ENCODE measurements at regions not wholly inside any gene's neighbourhood (a gene's known extent, or its start where the extent isn't known, plus 50 kb on each side); places are given as distances from the start of the nearest gene placed in this dataset.
A peak's percentile ranks its signal among the peaks of the same experiment; 100 is the strongest.

GRCh38 chr7:156543699-156544598, 96.6 kb upstream of the RNF32 start:
- Mint-ChIP-seq H3K36me3 (ENCODE audit: low read depth) (peaks cover 3% of the 10 kb centered on the region), H3K27ac (no peak overlapping the region), H3K4me3 (no peak overlapping the region), H3K4me1 (no peaks in the 10 kb centered on the region), H3K27me3 (peaks cover 10% of the 10 kb centered on the region)
- DNase-seq (no peak), ATAC-seq (no peak)
- peaks cover 2% of the 10 kb centered on the region for H3K9me3 ChIP-seq (ENCODE audit: control insufficient read depth, low read length, poor library complexity, severe bottlenecking)

- ATAC-seq, result no peak
- Mint-ChIP-seq H3K36me3 (ENCODE audit: low read depth) (no peaks in the 10 kb centered on the region), H3K4me3 (no peak overlapping the region)
Observed at GRCh38 chr7:156540619-156541165, 99.9 kb upstream of the RNF32 start.

GRCh38 chr7:156539999-156540398, 100.6 kb upstream of the RNF32 start:
- no peaks in the 10 kb centered on the region for H3K36me3 Mint-ChIP-seq (ENCODE audit: low read depth)
- no peak overlapping the region for H3K27ac Mint-ChIP-seq
- no peaks in the 10 kb centered on the region for H3K9me3 ChIP-seq (ENCODE audit: control insufficient read depth, low read length, poor library complexity, severe bottlenecking)
- H3K27me3 Mint-ChIP-seq, result peaks cover 15% of the 10 kb centered on the region
- no peak for ATAC-seq
- DNase-seq, result no peak
- no peaks in the 10 kb centered on the region for H3K4me1 Mint-ChIP-seq
- no peak overlapping the region for H3K4me3 Mint-ChIP-seq

More at GRCh38 chr7:156540619-156541165, 99.9 kb upstream of the RNF32 start:
- no peaks in the 10 kb centered on the region for H3K9me3 ChIP-seq (ENCODE audit: control insufficient read depth, low read length, poor library complexity, severe bottlenecking)
- H3K4me1 Mint-ChIP-seq, result no peaks in the 10 kb centered on the region
- peaks cover 10% of the 10 kb centered on the region for H3K27me3 Mint-ChIP-seq
- no peak for DNase-seq
- no peak overlapping the region for H3K27ac Mint-ChIP-seq

- ATAC-seq (no peak), DNase-seq (no peak)
- no peaks in the 10 kb centered on the region for H3K36me3 Mint-ChIP-seq (ENCODE audit: low read depth)
- H3K9me3 ChIP-seq (ENCODE audit: control insufficient read depth, low read length, poor library complexity, severe bottlenecking), result no peaks in the 10 kb centered on the region
- peaks cover 22% of the 10 kb centered on the region for H3K27me3 Mint-ChIP-seq
- H3K27ac Mint-ChIP-seq, result no peak overlapping the region
- H3K4me1 Mint-ChIP-seq, result no peaks in the 10 kb centered on the region
- no peak overlapping the region for H3K4me3 Mint-ChIP-seq
Observed at GRCh38 chr7:156537006-156537405, 103.6 kb upstream of the RNF32 start.

- no peaks in the 10 kb centered on the region for H3K9me3 ChIP-seq (ENCODE audit: control insufficient read depth, low read length, poor library complexity, severe bottlenecking)
- ATAC-seq (no peak), DNase-seq (no peak)
- H3K27me3 Mint-ChIP-seq, result peaks cover 15% of the 10 kb centered on the region
- H3K4me1 Mint-ChIP-seq, result no peaks in the 10 kb centered on the region
- no peak overlapping the region for H3K4me3 Mint-ChIP-seq
- H3K27ac Mint-ChIP-seq, result no peak overlapping the region
- no peaks in the 10 kb centered on the region for H3K36me3 Mint-ChIP-seq (ENCODE audit: low read depth)
Observed at GRCh38 chr7:156534925-156535324, 105.6 kb upstream of the RNF32 start.

GRCh38 chr7:156533964-156534363, 106.6 kb upstream of the RNF32 start:
- Mint-ChIP-seq H3K4me1 (peaks cover 3% of the 10 kb centered on the region), H3K36me3 (ENCODE audit: low read depth) (no peaks in the 10 kb centered on the region), H3K27me3 (peaks cover 15% of the 10 kb centered on the region), H3K27ac (no peak overlapping the region), H3K4me3 (no peak overlapping the region)
- no peaks in the 10 kb centered on the region for H3K9me3 ChIP-seq (ENCODE audit: control insufficient read depth, low read length, poor library complexity, severe bottlenecking)
- DNase-seq (no peak), ATAC-seq (no peak)

GRCh38 chr7:156533420-156533819, 107.2 kb upstream of the RNF32 start:
- ATAC-seq, result no peak
- Mint-ChIP-seq H3K4me3 (no peak overlapping the region), H3K4me1 (peaks cover 3% of the 10 kb centered on the region), H3K27me3 (peaks cover 15% of the 10 kb centered on the region), H3K27ac (no peak overlapping the region), H3K36me3 (ENCODE audit: low read depth) (no peaks in the 10 kb centered on the region)
- no peak for DNase-seq
- no peaks in the 10 kb centered on the region for H3K9me3 ChIP-seq (ENCODE audit: control insufficient read depth, low read length, poor library complexity, severe bottlenecking)

GRCh38 chr7:156532016-156532602, 108.5 kb upstream of the RNF32 start:
- Mint-ChIP-seq H3K4me1 (peaks cover 3% of the 10 kb centered on the region), H3K27me3 (peaks cover 25% of the 10 kb centered on the region)
- DNase-seq, result no peak

GRCh38 chr7:156529956-156530355, 110.6 kb upstream of the RNF32 start:
- H3K9me3 ChIP-seq (ENCODE audit: control insufficient read depth, low read length, poor library complexity, severe bottlenecking), result no peaks in the 10 kb centered on the region
- H3K4me1 Mint-ChIP-seq, result peaks cover 3% of the 10 kb centered on the region
- H3K4me3 Mint-ChIP-seq, result no peak overlapping the region
- no peak for ATAC-seq
- DNase-seq, result no peak
- no peak overlapping the region for H3K27ac Mint-ChIP-seq
- peaks cover 24% of the 10 kb centered on the region for H3K27me3 Mint-ChIP-seq
- H3K36me3 Mint-ChIP-seq (ENCODE audit: low read depth), result no peaks in the 10 kb centered on the region

More at GRCh38 chr7:156532016-156532602, 108.5 kb upstream of the RNF32 start:
- no peak overlapping the region for H3K27ac Mint-ChIP-seq
- H3K4me3 Mint-ChIP-seq, result no peak overlapping the region
- no peaks in the 10 kb centered on the region for H3K9me3 ChIP-seq (ENCODE audit: control insufficient read depth, low read length, poor library complexity, severe bottlenecking)
- no peak for ATAC-seq
- H3K36me3 Mint-ChIP-seq (ENCODE audit: low read depth), result no peaks in the 10 kb centered on the region

- Mint-ChIP-seq H3K4me3 (no peak overlapping the region), H3K27ac (peak overlapping the region; percentile 29), H3K27me3 (peaks cover 15% of the 10 kb centered on the region), H3K4me1 (peaks cover 3% of the 10 kb centered on the region), H3K36me3 (ENCODE audit: low read depth) (no peaks in the 10 kb centered on the region)
- no peak for DNase-seq
- no peak for ATAC-seq
- H3K9me3 ChIP-seq (ENCODE audit: control insufficient read depth, low read length, poor library complexity, severe bottlenecking), result no peaks in the 10 kb centered on the region
Observed at GRCh38 chr7:156527458-156527890, 113.1 kb upstream of the RNF32 start.

GRCh38 chr7:156524818-156525597, 115.6 kb upstream of the RNF32 start:
- Mint-ChIP-seq H3K27ac (no peak overlapping the region), H3K4me1 (peaks cover 3% of the 10 kb centered on the region), H3K36me3 (ENCODE audit: low read depth) (no peaks in the 10 kb centered on the region), H3K4me3 (no peak overlapping the region), H3K27me3 (peaks cover 15% of the 10 kb centered on the region)
- DNase-seq (no peak), ATAC-seq (no peak)
- no peaks in the 10 kb centered on the region for H3K9me3 ChIP-seq (ENCODE audit: control insufficient read depth, low read length, poor library complexity, severe bottlenecking)

- no peaks in the 10 kb centered on the region for H3K4me1 Mint-ChIP-seq
- H3K9me3 ChIP-seq (ENCODE audit: control insufficient read depth, low read length, poor library complexity, severe bottlenecking), result no peaks in the 10 kb centered on the region
- no peak for DNase-seq
- H3K4me3 Mint-ChIP-seq, result no peak overlapping the region
- ATAC-seq, result no peak
- no peaks in the 10 kb centered on the region for H3K36me3 Mint-ChIP-seq (ENCODE audit: low read depth)
- H3K27ac Mint-ChIP-seq, result no peak overlapping the region
- H3K27me3 Mint-ChIP-seq, result peaks cover 15% of the 10 kb centered on the region
Observed at GRCh38 chr7:156523447-156524048, 117.0 kb upstream of the RNF32 start.

GRCh38 chr7:156522801-156523200, 117.8 kb upstream of the RNF32 start:
- H3K36me3 Mint-ChIP-seq (ENCODE audit: low read depth), result no peaks in the 10 kb centered on the region
- H3K27ac Mint-ChIP-seq, result no peak overlapping the region
- no peak overlapping the region for H3K4me3 Mint-ChIP-seq
- ATAC-seq, result no peak
- no peaks in the 10 kb centered on the region for H3K9me3 ChIP-seq (ENCODE audit: control insufficient read depth, low read length, poor library complexity, severe bottlenecking)
- H3K27me3 Mint-ChIP-seq, result peaks cover 12% of the 10 kb centered on the region
- H3K4me1 Mint-ChIP-seq, result no peaks in the 10 kb centered on the region
- DNase-seq, result no peak
